Astrocyte (in vitro differentiated cells and primary cell): ENCODE measurements at regions not wholly inside any gene's neighbourhood (a gene's known extent, or its start where the extent isn't known, plus 50 kb on each side); places are given as distances from the start of the nearest gene placed in this dataset.

Experiments
- CTCF ChIP-seq: IDR thresholded peaks from 2 replicates; pipeline ENCODE4 v1.5.1; 2011; ENCODE audit warnings: low read depth, mild to moderate bottlenecking, inconsistent platforms, low read length, moderate library complexity; ENCODE audit not compliant: insufficient read depth
- EZH2 ChIP-seq: IDR thresholded peaks from 2 replicates; pipeline ENCODE4 v1.6.1; 2012; ENCODE audit warnings: mild to moderate bottlenecking, low read length, inconsistent platforms; ENCODE audit not compliant: insufficient read depth

- TF ChIP-seq CTCF (no peak), EZH2 (no peak)
Observed at GRCh38 chr1:193939585-193939984, 753.2 kb upstream of the B3GALT2 start.
